ENCODE measurements at regions not wholly inside any gene's neighbourhood (a gene's known extent, or its start where the extent isn't known, plus 50 kb on each side); places are given as distances from the start of the nearest gene placed in this dataset.
A peak's percentile ranks its signal among the peaks of the same experiment; 100 is the strongest.

DNA sequence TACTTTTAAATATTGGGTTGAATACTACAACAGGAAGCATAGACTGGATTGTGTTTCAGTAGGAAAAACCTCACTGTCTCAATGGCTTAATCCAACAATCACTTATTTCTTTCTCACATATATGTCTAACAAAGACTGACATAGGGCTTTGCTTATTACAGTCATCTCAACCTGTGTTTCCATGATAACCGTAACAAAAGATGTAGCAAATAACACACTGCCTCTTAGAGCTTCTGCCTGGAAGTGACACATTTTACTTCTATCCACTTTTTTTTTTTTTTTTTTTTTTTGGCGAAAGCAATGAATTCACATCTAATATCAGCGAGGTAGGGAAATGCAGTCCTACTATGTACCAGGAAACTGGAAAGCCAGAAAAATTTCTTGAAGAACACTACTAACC lies 204.9 kb upstream of the CDKN2B start:
- peaks cover 2% of the 10 kb centered on the region for H3K9me3 Mint-ChIP-seq (ENCODE audit: low read depth, unreplicated experiment)
- CTCF ChIA-PET = interaction anchor here (0.6 to 0.7 kb wide), 3 partner anchors 24 to 53 kb away, joined by 3 to 8 read pairs (median 4); no protein-coding TSS in a partner anchor
- DNase-seq = no peak
- H3K27ac Mint-ChIP-seq (ENCODE audit: unreplicated experiment) = no peak overlapping the region
- H3K4me3 Mint-ChIP-seq (ENCODE audit: low read depth, unreplicated experiment) = no peak overlapping the region
- no TSS peak for BruUV-seq (replicated peaks)
- TF ChIP-seq, protein P1, sequence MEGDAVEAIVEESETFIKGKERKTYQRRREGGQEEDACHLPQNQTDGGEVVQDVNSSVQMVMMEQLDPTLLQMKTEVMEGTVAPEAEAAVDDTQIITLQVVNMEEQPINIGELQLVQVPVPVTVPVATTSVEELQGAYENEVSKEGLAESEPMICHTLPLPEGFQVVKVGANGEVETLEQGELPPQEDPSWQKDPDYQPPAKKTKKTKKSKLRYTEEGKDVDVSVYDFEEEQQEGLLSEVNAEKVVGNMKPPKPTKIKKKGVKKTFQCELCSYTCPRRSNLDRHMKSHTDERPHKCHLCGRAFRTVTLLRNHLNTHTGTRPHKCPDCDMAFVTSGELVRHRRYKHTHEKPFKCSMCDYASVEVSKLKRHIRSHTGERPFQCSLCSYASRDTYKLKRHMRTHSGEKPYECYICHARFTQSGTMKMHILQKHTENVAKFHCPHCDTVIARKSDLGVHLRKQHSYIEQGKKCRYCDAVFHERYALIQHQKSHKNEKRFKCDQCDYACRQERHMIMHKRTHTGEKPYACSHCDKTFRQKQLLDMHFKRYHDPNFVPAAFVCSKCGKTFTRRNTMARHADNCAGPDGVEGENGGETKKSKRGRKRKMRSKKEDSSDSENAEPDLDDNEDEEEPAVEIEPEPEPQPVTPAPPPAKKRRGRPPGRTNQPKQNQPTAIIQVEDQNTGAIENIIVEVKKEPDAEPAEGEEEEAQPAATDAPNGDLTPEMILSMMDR (IDR thresholded peaks at IDR 0.05; ENCODE audit: unreplicated experiment) = no peak
- intact Hi-C loops (cut with micrococcal nuclease; ENCODE audit: unreplicated experiment) = loop anchor here (5.0 kb wide), 1 partner anchor 57 kb away; no protein-coding TSS in a partner anchor
- peaks cover 20% of the 10 kb centered on the region for H3K4me1 Mint-ChIP-seq (ENCODE audit: low read depth, unreplicated experiment)
- H3K27me3 Mint-ChIP-seq (ENCODE audit: unreplicated experiment) = no peaks in the 10 kb centered on the region
- H3K36me3 Mint-ChIP-seq (ENCODE audit: insufficient read depth, unreplicated experiment) = peaks cover 10% of the 10 kb centered on the region

DNA sequence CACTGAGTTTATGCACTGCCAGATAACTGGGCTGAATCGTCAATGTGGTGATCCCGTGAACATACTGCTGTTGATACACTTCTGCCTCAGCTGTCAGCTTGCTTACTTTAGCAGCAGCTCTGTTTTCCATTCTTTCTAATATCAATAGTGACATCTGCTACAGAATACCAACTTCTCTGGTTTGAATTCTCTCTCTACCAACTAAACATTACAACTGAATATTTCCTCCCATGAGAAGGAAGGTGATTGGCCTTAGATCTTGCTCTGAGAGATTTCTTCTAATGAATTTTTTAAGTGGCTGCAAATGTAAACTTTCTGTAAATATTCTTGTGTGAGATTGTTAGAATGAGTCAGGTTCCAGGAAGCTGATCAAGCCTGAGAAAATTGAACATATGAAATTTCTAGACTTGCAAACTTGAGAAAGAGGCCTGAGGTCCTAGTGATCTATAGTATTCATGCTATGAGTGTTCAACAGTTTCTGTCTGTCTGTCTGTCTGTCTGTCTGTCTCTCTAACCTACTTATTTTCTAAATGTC lies 205.5 kb upstream of the CDKN2B start:
- Mint-ChIP-seq H3K27ac (ENCODE audit: unreplicated experiment) (peak overlapping the region; percentile 42), H3K27me3 (ENCODE audit: unreplicated experiment) (no peaks in the 10 kb centered on the region), H3K4me1 (ENCODE audit: low read depth, unreplicated experiment) (peaks cover 16% of the 10 kb centered on the region), H3K36me3 (ENCODE audit: insufficient read depth, unreplicated experiment) (peaks cover 10% of the 10 kb centered on the region), H3K4me3 (ENCODE audit: low read depth, unreplicated experiment) (no peak overlapping the region), H3K9me3 (ENCODE audit: low read depth, unreplicated experiment) (peaks cover 2% of the 10 kb centered on the region)
- intact Hi-C loops (cut with micrococcal nuclease; ENCODE audit: unreplicated experiment) = loop anchor here (5.0 kb wide), 1 partner anchor 57 kb away; no protein-coding TSS in a partner anchor
- BruUV-seq (replicated peaks) = no TSS peak
- CTCF ChIA-PET = interaction anchor here (0.7 kb wide), 1 partner anchor 25 kb away, joined by 8 read pairs; no protein-coding TSS in a partner anchor
- no peak for DNase-seq
- TF ChIP-seq, protein P1 (IDR thresholded peaks at IDR 0.05; ENCODE audit: unreplicated experiment) = no peak

DNA sequence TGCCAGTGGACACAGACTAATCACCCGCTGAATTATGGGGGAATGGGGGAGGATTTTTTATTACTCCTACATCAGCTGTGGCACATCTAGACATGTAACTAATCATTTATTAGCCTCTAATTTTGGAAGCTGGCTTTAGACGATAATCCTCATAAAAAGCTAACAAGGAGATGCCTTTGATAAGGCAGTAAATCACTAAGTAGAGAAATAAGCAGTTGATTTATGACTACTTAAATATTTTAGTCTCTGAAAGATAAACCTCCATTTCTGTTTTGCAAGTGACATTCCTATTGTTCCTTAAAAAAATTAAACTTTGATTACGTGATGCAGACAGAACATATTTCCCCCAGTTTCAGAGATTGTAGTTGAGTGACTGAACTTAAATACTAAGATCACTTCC lies 206.4 kb upstream of the CDKN2B start:
- peaks cover 16% of the 10 kb centered on the region for H3K4me1 Mint-ChIP-seq (ENCODE audit: low read depth, unreplicated experiment)
- CTCF ChIA-PET = no interaction called here
- peaks cover 2% of the 10 kb centered on the region for H3K9me3 Mint-ChIP-seq (ENCODE audit: low read depth, unreplicated experiment)
- TF ChIP-seq, protein P1 (IDR thresholded peaks at IDR 0.05; ENCODE audit: unreplicated experiment) = no peak
- H3K27ac Mint-ChIP-seq (ENCODE audit: unreplicated experiment) = no peak overlapping the region
- H3K36me3 Mint-ChIP-seq (ENCODE audit: insufficient read depth, unreplicated experiment) = peaks cover 10% of the 10 kb centered on the region
- no TSS peak for BruUV-seq (replicated peaks)
- no peak for DNase-seq
- no peak overlapping the region for H3K4me3 Mint-ChIP-seq (ENCODE audit: low read depth, unreplicated experiment)
- H3K27me3 Mint-ChIP-seq (ENCODE audit: unreplicated experiment) = no peaks in the 10 kb centered on the region
- intact Hi-C loops (cut with micrococcal nuclease; ENCODE audit: unreplicated experiment) = no loop called here

DNA sequence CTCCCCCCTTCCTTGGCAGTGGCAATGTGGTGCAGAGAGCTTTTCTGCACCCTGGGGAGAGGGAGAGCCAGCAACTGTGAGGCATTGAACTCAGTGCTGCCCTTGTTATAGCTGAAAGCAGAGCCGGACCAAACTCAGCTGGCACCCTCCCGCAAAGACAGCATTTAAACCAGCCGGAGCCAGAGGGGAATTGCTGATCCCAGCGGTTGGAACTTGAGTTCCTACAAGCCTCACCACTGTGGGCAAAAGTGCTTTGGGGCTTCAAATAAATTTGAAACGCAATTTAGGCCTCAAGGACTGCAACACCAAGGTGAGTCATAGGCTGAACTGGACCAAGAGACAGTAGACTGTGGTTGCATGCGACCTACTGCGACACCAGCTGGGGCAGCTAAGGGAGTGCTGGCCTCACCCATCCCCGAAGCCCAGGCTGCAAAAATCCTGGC lies 207.6 kb upstream of the CDKN2B start:
- TF ChIP-seq, protein P1 (IDR thresholded peaks at IDR 0.05; ENCODE audit: unreplicated experiment) = no peak
- Mint-ChIP-seq H3K4me1 (ENCODE audit: low read depth, unreplicated experiment) (peaks cover 16% of the 10 kb centered on the region), H3K4me3 (ENCODE audit: low read depth, unreplicated experiment) (no peak overlapping the region), H3K27me3 (ENCODE audit: unreplicated experiment) (no peaks in the 10 kb centered on the region), H3K9me3 (ENCODE audit: low read depth, unreplicated experiment) (peaks cover 2% of the 10 kb centered on the region), H3K36me3 (ENCODE audit: insufficient read depth, unreplicated experiment) (peaks cover 4% of the 10 kb centered on the region), H3K27ac (ENCODE audit: unreplicated experiment) (no peak overlapping the region)
- BruUV-seq (replicated peaks) = no TSS peak
- intact Hi-C loops (cut with micrococcal nuclease; ENCODE audit: unreplicated experiment) = no loop called here
- DNase-seq = no peak
- CTCF ChIA-PET = no interaction called here

Measured in Calu3 (cell line).